Mesothelial cell of epicardium (in vitro differentiated cells): ENCODE measurements at regions not wholly inside any gene's neighbourhood (a gene's known extent, or its start where the extent isn't known, plus 50 kb on each side); places are given as distances from the start of the nearest gene placed in this dataset.

Source experiments
- DNase-seq, 2 experiments: peaks; one replicate each; pipeline ENCODE4 v3.0.0; 2021; ENCODE audit warnings: low spot score in 2 of 2; ENCODE audit not compliant: unreplicated experiment in 2 of 2
- H3K27ac Mint-ChIP-seq: 2 replicates; pipeline ENCODE4 v1.8.0; 2021; ENCODE audit warnings: mixed read lengths
- H3K27me3 Mint-ChIP-seq: 2 replicates; pipeline ENCODE4 v1.8.0; 2021; ENCODE audit warnings: low read depth, mixed read lengths
- H3K36me3 Mint-ChIP-seq: 2 replicates; pipeline ENCODE4 v1.8.0; 2021; ENCODE audit warnings: mixed read lengths
- H3K4me1 Mint-ChIP-seq: 2 replicates; pipeline ENCODE4 v1.8.0; 2021; ENCODE audit warnings: mixed read lengths
- H3K4me3 Mint-ChIP-seq: 2 replicates; pipeline ENCODE4 v1.8.0; 2021; ENCODE audit warnings: mild to moderate bottlenecking, moderate library complexity, mixed read lengths
- H3K9me3 Mint-ChIP-seq: 2 replicates; pipeline ENCODE4 v1.8.0; 2021; ENCODE audit warnings: mixed read lengths
- CTCF ChIP-seq: fragments of 200-600 bp; sonication (generic); IDR thresholded peaks from one replicate; pipeline ENCODE4 v1.5.0; 2021; ENCODE audit warnings: antibody characterized with exemption; ENCODE audit not compliant: unreplicated experiment

GRCh38 chr1:118322331-118322730, 137.3 kb upstream of the SPAG17 start:
- H3K27ac Mint-ChIP-seq = no peak overlapping the region
- peaks cover 9% of the 10 kb centered on the region for H3K4me1 Mint-ChIP-seq
- no peak overlapping the region for H3K4me3 Mint-ChIP-seq
- TF ChIP-seq CTCF = no peak
- peaks cover 6% of the 10 kb centered on the region for H3K9me3 Mint-ChIP-seq
- H3K27me3 Mint-ChIP-seq = peaks cover 1% of the 10 kb centered on the region
- H3K36me3 Mint-ChIP-seq = no peaks in the 10 kb centered on the region
- no peak for DNase-seq

- H3K9me3 Mint-ChIP-seq = peaks cover 6% of the 10 kb centered on the region
- H3K27ac Mint-ChIP-seq = no peak overlapping the region
These were observed 136.8 kb upstream of the SPAG17 start for GRCh38 chr1:118321840-118322239.

GRCh38 chr1:118317842-118318614, 133.0 kb upstream of the SPAG17 start:
- Mint-ChIP-seq H3K4me1 (peaks cover 9% of the 10 kb centered on the region), H3K27me3 (no peaks in the 10 kb centered on the region), H3K9me3 (peaks cover 4% of the 10 kb centered on the region), H3K36me3 (peaks cover 2% of the 10 kb centered on the region), H3K27ac (no peak overlapping the region), H3K4me3 (no peak overlapping the region)
- no peak for DNase-seq
- TF ChIP-seq CTCF = no peak

More at GRCh38 chr1:118321840-118322239, 136.8 kb upstream of the SPAG17 start:
- Mint-ChIP-seq H3K4me3 (no peak overlapping the region), H3K4me1 (peaks cover 9% of the 10 kb centered on the region), H3K36me3 (no peaks in the 10 kb centered on the region), H3K27me3 (peaks cover 1% of the 10 kb centered on the region)
- DNase-seq = no peak
- no peak for TF ChIP-seq CTCF

GRCh38 chr1:118306851-118307250, 121.8 kb upstream of the SPAG17 start:
- DNase-seq = no peak
- Mint-ChIP-seq H3K9me3 (peaks cover 5% of the 10 kb centered on the region), H3K27ac (no peak overlapping the region), H3K4me3 (no peak overlapping the region), H3K4me1 (peaks cover 15% of the 10 kb centered on the region), H3K36me3 (no peaks in the 10 kb centered on the region), H3K27me3 (peaks cover 10% of the 10 kb centered on the region)
- TF ChIP-seq CTCF = no peak

- no peak for TF ChIP-seq CTCF
- Mint-ChIP-seq H3K27ac (no peak overlapping the region), H3K4me1 (peaks cover 22% of the 10 kb centered on the region), H3K4me3 (no peak overlapping the region), H3K36me3 (no peaks in the 10 kb centered on the region), H3K27me3 (no peaks in the 10 kb centered on the region), H3K9me3 (peaks cover 5% of the 10 kb centered on the region)
- DNase-seq = no peak
These were observed 119.8 kb upstream of the SPAG17 start for GRCh38 chr1:118304722-118305359.
